OCI-M1 (cell line): ENCODE measurements at regions not wholly inside any gene's neighbourhood (a gene's known extent, or its start where the extent isn't known, plus 50 kb on each side); places are given as distances from the start of the nearest gene placed in this dataset.

ENCODE experiments used
- DNase-seq: peaks from one replicate; lab custom pipeline; 2025; lab: John Stamatoyannopoulos, UW

DNA sequence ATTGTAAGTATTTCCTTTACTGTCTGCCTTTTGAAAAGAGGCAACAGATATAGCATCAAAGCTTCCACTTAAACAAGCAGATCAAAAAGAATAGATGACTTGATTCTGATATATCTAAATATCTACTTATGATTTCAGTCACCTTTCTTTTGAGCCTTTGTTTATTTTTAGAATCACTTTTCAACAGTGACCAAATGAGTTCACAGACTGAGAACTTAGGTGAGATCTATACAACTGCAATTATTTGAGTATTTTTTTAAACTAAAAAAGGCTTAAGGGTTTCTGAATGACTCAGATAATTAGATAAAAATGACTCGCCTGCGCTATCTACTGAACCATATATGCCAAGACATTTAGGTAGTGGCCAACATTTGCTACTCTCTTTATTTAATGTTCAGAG lies 166.7 kb upstream of the KCNIP4 start:
- no peak for DNase-seq

- no peak for DNase-seq
These were observed 155.2 kb upstream of the KCNIP4 start for GRCh38 chr4:22103768-22104167.

DNA sequence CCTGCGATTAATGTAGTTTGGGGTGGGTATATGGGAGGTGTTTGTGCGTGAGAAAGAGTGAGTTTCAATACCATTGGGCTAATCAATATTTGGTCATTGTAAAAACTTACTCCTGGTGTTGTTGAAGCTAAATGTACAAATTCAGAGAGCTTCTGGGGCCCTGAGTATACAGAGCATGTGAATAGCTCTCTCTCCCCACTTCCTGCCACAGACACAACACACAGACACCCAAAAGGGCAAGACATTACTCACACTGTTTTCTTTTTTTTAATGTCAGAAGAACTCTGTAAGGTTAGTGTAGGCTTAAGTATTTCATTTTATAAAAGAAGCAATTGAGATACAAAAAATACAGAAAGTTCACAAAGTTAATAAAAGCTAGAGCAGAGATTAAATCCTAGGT lies 151.3 kb upstream of the KCNIP4 start:
- no peak for DNase-seq

DNA sequence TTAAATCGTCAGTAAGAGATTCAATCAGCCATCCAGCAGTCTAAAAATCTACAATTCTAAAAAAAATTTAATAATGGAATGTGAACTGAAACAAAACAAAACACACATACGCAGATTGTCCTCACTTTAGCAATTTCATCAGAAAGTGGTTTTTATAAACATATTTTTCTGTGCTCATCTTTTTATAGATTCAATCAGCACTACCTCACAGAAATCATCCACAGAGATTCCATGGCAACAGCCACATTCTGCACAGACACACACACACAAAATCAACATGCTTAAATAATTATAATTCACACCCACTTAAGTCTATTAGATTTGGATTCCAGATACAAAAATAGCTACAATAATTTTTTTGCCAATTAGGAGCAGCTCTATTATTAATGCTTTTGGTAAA lies 149.0 kb upstream of the KCNIP4 start:
- DNase-seq = no peak

GRCh38 chr4:22094217-22094616 lies 145.6 kb upstream of the KCNIP4 start:
- no peak for DNase-seq

DNA sequence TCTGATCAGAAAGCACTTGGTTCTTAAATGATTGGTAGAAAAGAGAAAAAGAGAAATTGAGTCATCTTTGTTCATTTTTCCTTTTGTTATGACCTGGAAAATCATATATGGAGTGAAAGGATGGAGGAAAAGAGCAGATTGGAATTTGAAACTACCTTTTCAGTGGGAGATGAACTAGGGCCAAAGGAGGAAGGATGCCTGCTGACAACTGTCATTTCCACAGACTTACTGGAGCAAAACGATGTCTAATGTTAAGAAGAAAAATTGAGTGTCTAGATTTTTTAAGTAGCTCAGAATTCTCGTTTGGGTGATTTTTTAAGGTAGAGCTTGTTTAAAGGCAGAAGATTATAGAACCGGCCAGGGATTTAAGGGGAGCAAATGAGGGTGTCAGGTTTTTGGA lies 144.6 kb upstream of the KCNIP4 start:
- DNase-seq = no peak

DNA sequence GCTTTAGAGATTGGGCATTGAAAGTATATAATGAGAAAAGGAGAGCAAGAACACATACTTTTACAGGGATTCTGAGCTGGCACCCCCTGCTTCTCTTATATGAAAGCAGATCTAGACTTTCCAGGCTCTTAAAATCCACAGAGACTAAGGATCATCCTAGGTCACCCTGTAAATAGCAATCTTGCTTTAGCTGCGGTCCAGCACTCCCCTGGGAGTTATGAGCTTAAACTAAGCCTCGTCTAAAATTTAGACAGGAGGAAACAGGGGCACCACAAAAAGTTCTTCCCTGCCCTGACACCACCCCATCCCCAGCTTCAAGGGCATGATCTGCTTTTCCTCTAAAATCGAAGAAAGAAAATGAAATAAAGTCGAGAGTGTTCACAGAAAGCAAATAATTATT lies 143.3 kb upstream of the KCNIP4 start:
- DNase-seq = no peak

GRCh38 chr4:22091352-22091717 lies 142.8 kb upstream of the KCNIP4 start:
- DNase-seq = no peak

DNA sequence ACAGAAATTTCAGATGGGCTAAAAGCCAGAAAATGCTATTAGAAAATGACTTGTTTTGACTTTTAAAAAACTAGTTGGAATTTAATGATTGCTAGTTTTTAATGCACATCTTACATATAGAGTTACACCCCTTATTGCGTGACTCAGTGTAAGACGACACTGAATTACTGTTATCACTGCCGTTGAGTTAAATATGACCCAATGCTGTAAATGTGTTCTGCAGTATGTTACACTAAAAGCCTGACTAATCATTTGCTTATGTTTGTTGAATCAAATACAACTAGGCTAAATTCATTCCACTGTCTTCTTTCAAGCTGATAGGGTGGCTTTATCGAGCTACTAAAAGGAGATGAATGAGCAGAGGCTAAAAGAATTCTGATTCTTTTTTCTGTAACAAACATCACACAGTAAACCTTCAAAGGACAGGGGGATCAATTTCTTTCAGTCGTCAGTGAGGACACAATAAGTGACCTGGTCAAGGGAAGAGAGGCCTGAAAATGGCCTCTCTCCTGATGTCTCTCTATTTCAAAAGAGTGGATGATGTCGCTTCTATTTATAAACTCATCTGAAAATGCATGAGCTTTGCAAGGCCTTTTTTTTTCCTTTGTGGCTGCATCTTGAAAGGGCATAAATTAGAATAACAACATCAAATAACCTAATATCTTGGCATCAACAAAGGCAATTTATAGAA lies 142.2 kb upstream of the KCNIP4 start:
- DNase-seq = no peak

- no peak for DNase-seq
These were observed 129.0 kb upstream of the KCNIP4 start for GRCh38 chr4:22077571-22077970.

DNA sequence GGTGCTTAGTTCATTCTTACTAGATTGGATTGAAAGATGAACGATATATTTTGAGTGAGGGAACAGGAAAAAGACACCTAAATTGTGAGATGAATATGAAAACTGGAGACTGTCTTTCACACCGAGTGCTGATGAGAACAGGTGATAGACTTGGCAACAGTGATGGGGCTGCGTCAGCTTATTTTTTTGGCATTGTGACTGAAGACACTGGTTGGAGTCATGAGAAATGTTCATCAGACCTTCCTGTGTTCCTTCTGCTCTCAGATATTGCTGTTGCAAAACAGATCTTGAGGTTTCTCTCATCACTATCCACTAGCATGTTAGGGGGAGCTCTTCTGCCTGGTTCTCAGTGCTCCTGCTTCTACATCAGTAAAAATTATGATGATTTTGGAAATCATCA lies 124.2 kb upstream of the KCNIP4 start:
- no peak for DNase-seq

- DNase-seq = no peak
These were observed 123.7 kb upstream of the KCNIP4 start for GRCh38 chr4:22072240-22072639.

- DNase-seq = no peak
These were observed 123.2 kb upstream of the KCNIP4 start for GRCh38 chr4:22071749-22072148.

DNA sequence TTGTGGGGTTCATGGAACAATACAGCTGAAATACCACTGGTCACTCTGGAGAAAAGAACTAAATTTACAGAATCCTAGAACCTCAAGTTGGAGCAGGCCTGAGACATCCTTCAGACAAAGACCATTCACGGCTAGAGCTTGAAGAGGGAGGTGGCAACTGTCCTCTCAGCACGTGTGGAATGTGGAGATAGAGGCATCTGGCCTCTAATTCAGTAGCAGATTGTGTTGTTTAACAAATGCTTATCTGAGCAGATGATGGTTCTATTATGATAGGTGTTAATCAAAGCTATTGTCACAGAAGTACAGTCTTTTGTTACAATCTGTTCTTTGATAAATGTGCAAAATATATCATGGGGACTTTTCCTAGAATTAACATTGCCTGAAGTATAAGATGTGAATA lies 121.7 kb upstream of the KCNIP4 start:
- DNase-seq = no peak

DNA sequence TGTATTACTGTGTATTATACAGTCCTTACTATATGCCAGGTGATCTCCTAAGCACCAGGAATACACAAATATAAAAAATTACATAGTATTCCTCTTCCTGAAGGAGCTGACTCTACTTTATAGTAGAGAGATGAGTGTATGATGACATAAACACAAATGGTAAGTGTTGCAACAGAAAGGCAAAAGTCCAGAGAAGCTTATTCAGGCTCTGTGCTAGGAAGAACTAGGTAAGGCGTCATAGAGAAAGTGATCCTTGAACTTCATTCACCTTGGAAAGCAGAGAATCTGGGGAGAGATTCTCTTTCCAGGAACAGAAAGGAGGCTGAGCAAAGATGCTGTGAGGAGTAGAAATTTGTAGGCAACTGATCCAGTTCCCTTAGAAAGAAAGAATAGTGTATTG lies 115.0 kb upstream of the KCNIP4 start:
- DNase-seq = no peak

DNA sequence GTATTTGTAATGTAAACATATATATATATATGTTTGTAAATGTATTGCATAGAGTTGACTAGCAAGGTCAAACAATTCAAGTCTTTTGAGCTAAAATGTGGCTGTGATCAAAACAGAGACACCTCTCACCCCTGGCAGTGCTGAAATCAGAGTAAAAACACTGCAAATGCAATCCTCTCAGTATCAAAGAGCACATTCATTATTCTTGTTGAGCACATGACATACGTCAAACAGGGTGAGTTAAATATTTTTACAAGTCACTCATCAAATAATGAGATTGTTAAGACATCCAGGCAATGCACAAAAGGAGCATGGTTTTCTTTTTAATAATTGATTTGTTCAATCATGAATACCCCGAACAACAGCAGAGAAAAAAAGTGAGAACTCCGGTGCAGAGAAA lies 114.1 kb upstream of the KCNIP4 start:
- DNase-seq = no peak

DNA sequence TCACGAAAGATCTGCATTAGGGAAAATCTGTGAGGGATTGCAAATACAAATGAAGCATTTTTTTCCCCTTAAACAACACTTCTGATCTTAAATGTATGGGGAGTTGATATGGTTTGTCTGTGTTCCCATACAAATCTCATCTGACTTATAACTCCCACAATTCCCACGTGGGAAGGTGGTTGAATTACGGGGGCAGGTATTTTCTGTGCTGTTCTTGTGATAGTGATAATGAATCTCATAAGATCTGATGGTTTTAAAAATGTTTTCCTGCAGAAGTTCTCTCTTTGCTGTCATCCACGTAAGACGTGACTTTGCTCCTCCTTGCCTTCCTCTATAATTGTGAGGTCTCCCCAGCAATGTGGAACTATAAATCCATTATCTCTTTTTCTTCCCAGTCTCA lies 107.4 kb upstream of the KCNIP4 start:
- no peak for DNase-seq

GRCh38 chr4:22052076-22052475 lies 103.5 kb upstream of the KCNIP4 start:
- DNase-seq = no peak

DNA sequence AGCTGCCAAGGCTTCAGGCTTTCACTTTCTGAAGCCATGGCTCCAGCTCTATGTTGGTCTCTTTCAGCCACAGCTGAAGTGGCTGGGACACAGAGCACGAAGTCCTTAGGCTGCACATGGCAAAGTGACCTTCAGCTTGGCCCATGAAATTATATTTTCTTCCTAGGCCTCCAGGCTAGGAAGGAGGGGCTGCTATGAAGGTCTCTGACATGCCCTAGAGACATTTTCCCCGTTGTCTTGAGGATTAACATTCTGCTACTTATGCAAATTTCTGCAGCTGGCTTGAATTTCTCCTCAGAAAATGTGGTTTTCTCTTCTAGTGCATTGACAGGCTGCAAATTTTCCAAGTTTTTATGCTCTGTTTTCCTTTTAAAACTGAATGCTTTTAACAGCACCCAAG lies 99.8 kb upstream of the KCNIP4 start:
- no peak for DNase-seq

GRCh38 chr4:22047793-22048192 lies 99.2 kb upstream of the KCNIP4 start:
- DNase-seq = no peak

- no peak for DNase-seq
These were observed 96.6 kb upstream of the KCNIP4 start for GRCh38 chr4:22045051-22045630.

DNA sequence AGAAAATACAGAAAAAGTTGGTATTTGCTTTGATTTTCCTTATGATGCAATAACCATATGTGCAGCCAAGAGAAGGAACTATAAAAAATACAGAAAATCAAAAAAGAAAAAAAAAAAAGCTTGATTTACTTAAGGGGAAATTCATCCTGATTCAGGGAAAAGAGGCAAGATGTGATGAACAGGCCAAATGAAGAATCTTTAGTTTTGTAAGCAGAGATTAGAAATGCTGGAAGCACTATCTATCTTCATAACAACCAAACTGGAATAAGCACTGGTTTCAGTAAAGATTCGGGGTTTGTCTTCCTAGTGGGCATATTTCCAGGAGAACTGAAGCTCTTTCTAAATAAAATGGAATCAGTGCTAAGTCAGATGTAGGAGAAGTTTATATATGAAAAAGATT lies 82.9 kb upstream of the KCNIP4 start:
- DNase-seq = no peak

DNA sequence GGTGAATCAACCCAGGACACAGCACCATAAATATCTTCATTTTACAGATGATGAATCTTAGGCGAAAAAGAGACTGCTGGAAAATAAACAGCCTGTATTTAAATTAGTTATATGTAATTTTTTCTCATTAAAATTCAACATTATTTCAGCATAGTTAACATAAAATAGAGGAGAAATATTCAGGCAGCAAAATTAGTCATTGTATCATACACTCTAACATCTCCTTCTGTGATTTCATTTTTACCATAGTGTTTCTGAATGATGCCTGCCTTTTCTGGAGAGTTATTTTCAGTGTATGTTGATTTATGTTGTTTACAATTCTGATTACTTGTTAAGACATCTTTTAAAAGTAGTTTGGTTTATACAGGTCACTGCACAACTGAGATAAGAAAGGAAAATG lies 82.3 kb upstream of the KCNIP4 start:
- no peak for DNase-seq

GRCh38 chr4:22030307-22030706 lies 81.7 kb upstream of the KCNIP4 start:
- no peak for DNase-seq
